ENCODE measurements at regions not wholly inside any gene's neighbourhood (a gene's known extent, or its start where the extent isn't known, plus 50 kb on each side); places are given as distances from the start of the nearest gene placed in this dataset.

DNA sequence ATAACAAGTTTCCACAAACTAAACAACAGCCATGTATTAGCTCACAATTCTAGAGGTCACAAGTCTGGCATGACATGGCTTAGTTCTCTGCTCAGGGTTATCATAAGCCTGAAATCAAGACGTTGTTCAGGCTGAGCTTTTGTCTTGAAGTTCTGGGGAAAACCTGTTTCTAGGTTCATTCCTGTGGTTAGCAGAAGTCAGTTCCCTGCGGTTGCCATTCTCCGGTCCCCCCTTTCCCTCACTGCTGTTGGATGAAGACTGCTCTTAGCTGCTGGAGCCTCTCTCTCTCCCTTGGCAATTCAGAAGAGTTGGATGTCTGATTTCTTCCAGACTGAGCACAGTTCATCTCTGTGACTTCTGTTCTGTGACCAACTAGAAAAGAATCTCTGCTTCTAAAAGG is 962.6 kb downstream of the PCDH7 start:
- no peaks in the 10 kb centered on the region for H3K79me2 ChIP-seq (ENCODE audit: insufficient read depth, low read depth, low read length)
- H3K4me1 ChIP-seq (ENCODE audit: insufficient read depth, low read length, poor library complexity, severe bottlenecking) = no peaks in the 10 kb centered on the region
- BruUV-seq (replicated peaks) = no TSS peak
- no peak overlapping the region for H3K4me2 ChIP-seq (ENCODE audit: low read length)
- TF ChIP-seq EZH2phosphoT487 (IDR thresholded peaks at IDR 0.05; ENCODE audit: borderline replicate concordance, low read depth, low read length) = no peak
- TF ChIP-seq, protein P1, sequence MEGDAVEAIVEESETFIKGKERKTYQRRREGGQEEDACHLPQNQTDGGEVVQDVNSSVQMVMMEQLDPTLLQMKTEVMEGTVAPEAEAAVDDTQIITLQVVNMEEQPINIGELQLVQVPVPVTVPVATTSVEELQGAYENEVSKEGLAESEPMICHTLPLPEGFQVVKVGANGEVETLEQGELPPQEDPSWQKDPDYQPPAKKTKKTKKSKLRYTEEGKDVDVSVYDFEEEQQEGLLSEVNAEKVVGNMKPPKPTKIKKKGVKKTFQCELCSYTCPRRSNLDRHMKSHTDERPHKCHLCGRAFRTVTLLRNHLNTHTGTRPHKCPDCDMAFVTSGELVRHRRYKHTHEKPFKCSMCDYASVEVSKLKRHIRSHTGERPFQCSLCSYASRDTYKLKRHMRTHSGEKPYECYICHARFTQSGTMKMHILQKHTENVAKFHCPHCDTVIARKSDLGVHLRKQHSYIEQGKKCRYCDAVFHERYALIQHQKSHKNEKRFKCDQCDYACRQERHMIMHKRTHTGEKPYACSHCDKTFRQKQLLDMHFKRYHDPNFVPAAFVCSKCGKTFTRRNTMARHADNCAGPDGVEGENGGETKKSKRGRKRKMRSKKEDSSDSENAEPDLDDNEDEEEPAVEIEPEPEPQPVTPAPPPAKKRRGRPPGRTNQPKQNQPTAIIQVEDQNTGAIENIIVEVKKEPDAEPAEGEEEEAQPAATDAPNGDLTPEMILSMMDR (conservative IDR thresholded peaks at IDR 0.05; ENCODE audit: low read length) = no peak
- no peaks in the 10 kb centered on the region for H4K20me1 ChIP-seq (ENCODE audit: insufficient read depth, low read length)
- H2AFZ ChIP-seq (ENCODE audit: low read length) = no peak overlapping the region
- no peak overlapping the region for H3K27ac ChIP-seq (ENCODE audit: low read depth, low read length, poor library complexity, severe bottlenecking)
- no peaks in the 10 kb centered on the region for H3K36me3 ChIP-seq (ENCODE audit: insufficient read depth, low read length)
- intact Hi-C loops (cut with micrococcal nuclease; ENCODE audit: unreplicated experiment) = no loop called here
- no peaks in the 10 kb centered on the region for H3K9me3 ChIP-seq (ENCODE audit: low read length)
- no peak overlapping the region for H3K4me3 ChIP-seq (ENCODE audit: low read depth, low read length, poor library complexity, severe bottlenecking)
- ChIA-PET POLR2A (interaction anchor here (0.5 kb wide), 1 partner anchor 166 kb away, joined by 3 read pairs; no protein-coding TSS in a partner anchor), CTCF (ENCODE audit: unreplicated experiment) (no interaction called here)
- H3K9me2 ChIP-seq (ENCODE audit: insufficient read depth, low read length) = no peaks in the 10 kb centered on the region
- DNase-seq (ENCODE audit: low spot score) = no peak

DNA sequence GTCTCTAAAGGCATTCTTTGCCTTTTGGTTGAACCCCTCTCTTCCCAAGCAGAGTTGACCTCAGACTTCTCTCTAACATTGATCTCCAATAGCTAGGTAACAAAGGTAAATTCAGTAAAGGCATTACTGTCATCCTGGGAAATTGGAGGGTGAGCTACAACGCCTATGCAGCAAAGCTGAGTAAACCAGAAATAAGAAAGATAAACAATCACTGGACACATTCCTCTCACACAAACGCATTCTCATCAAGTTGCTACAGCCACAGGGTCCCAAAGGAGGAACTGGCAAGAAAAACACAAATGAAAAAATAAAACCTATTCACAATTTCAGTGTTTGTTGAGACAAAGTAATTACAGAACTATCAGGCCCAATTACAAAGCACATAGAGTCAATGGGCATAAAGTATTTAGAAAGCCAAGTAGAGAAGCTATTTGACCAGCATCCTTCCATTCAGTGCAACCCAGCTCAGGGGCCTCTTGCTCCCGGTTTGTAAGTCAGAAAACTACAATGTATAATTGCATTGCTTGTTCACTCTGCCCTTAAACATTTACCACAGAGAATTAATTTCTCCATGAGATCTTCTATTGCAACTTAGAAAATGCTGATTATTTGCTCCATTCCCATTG is 967.7 kb downstream of the PCDH7 start:
- no peak for DNase-seq (ENCODE audit: low spot score)
- no peak for TF ChIP-seq EZH2phosphoT487 (IDR thresholded peaks at IDR 0.05; ENCODE audit: borderline replicate concordance, low read depth, low read length)
- TF ChIP-seq, protein P1 (conservative IDR thresholded peaks at IDR 0.05; ENCODE audit: low read length) = no peak
- Histone ChIP-seq H3K4me3 (ENCODE audit: low read depth, low read length, poor library complexity, severe bottlenecking) (no peak overlapping the region), H3K36me3 (ENCODE audit: insufficient read depth, low read length) (no peaks in the 10 kb centered on the region), H3K79me2 (ENCODE audit: insufficient read depth, low read depth, low read length) (no peaks in the 10 kb centered on the region), H3K4me2 (ENCODE audit: low read length) (no peak overlapping the region), H3K9me3 (ENCODE audit: low read length) (no peaks in the 10 kb centered on the region), H3K9me2 (ENCODE audit: insufficient read depth, low read length) (no peaks in the 10 kb centered on the region), H3K27ac (ENCODE audit: low read depth, low read length, poor library complexity, severe bottlenecking) (no peak overlapping the region), H2AFZ (ENCODE audit: low read length) (no peak overlapping the region), H3K4me1 (ENCODE audit: insufficient read depth, low read length, poor library complexity, severe bottlenecking) (no peaks in the 10 kb centered on the region), H4K20me1 (ENCODE audit: insufficient read depth, low read length) (no peaks in the 10 kb centered on the region)
- POLR2A ChIA-PET = no interaction called here
- CTCF ChIA-PET (ENCODE audit: unreplicated experiment) = no interaction called here
- intact Hi-C loops (cut with micrococcal nuclease; ENCODE audit: unreplicated experiment) = no loop called here
- BruUV-seq (replicated peaks) = no TSS peak

DNA sequence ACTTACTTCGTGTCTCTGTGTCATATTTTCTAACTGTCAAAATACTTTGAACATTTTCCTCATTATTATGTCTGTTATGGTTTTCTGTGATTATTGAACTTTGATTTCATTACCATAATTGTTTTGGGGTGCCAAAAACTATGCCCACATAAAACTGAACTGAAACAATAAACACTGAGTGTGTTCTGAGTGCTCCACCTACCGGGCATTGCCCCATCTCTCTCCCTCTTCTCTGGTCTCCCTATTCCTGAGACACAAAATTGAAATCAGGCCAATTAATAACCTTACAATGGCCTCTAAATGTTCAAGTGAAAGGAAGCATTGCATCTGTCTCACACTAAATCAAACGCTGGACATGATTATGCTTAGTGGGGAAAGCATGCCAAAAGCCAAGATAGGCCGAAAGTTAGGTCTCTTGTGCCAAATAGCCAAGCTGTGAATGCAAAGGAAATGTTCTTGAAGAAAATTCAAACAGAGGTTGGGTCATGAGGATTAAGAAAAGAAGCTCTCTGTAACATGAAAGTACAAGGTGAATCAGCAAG is 972.3 kb downstream of the PCDH7 start:
- no peak for DNase-seq (ENCODE audit: low spot score)
- Histone ChIP-seq H3K4me2 (ENCODE audit: low read length) (no peak overlapping the region), H4K20me1 (ENCODE audit: insufficient read depth, low read length) (no peaks in the 10 kb centered on the region), H3K36me3 (ENCODE audit: insufficient read depth, low read length) (no peaks in the 10 kb centered on the region), H3K9me3 (ENCODE audit: low read length) (no peaks in the 10 kb centered on the region), H3K79me2 (ENCODE audit: insufficient read depth, low read depth, low read length) (no peaks in the 10 kb centered on the region), H2AFZ (ENCODE audit: low read length) (no peak overlapping the region), H3K27ac (ENCODE audit: low read depth, low read length, poor library complexity, severe bottlenecking) (no peak overlapping the region), H3K9me2 (ENCODE audit: insufficient read depth, low read length) (no peaks in the 10 kb centered on the region), H3K4me1 (ENCODE audit: insufficient read depth, low read length, poor library complexity, severe bottlenecking) (no peaks in the 10 kb centered on the region), H3K4me3 (ENCODE audit: low read depth, low read length, poor library complexity, severe bottlenecking) (no peak overlapping the region)
- CTCF ChIA-PET (ENCODE audit: unreplicated experiment) = no interaction called here
- POLR2A ChIA-PET = interaction anchor here (0.6 kb wide), 1 partner anchor 1177 kb away, joined by 3 read pairs; no protein-coding TSS in a partner anchor
- no TSS peak for BruUV-seq (replicated peaks)
- intact Hi-C loops (cut with micrococcal nuclease; ENCODE audit: unreplicated experiment) = no loop called here
- TF ChIP-seq EZH2phosphoT487 (IDR thresholded peaks at IDR 0.05; ENCODE audit: borderline replicate concordance, low read depth, low read length) = no peak
- TF ChIP-seq, protein P1 (conservative IDR thresholded peaks at IDR 0.05; ENCODE audit: low read length) = peak; percentile 33; the same call in 1 of the 2 replicates
